Prostate gland (tissue), 2 donors: ENCODE measurements at regions not wholly inside any gene's neighbourhood (a gene's known extent, or its start where the extent isn't known, plus 50 kb on each side); places are given as distances from the start of the nearest gene placed in this dataset.

Experiments used
- POLR2A ChIP-seq: fragments of 450-650 bp; IDR thresholded peaks from one replicate; pipeline ENCODE4 v1.6.1; 2016; ENCODE audit warnings: antibody characterized with exemption, mild to moderate bottlenecking
- POLR2AphosphoS5 ChIP-seq: sonication (generic); formaldehyde crosslinking; IDR thresholded peaks from one replicate; pipeline ENCODE4 v1.6.1; 2017; ENCODE audit warnings: antibody characterized with exemption
- TF ChIP-seq, protein P1 (sequence below), 4 experiments: fragments of 200-600 bp in 2 of 4; fragments of 450-650 bp in 2 of 4; sonication (generic) in 2 of 4; IDR thresholded peaks; 1 replicate in 3 of 4; 2 replicates in 1 of 4; pipeline ENCODE4 v1.5.1; 2016 to 2019; ENCODE audit warnings: antibody characterized with exemption in 4 of 4, mild to moderate bottlenecking in 2 of 4, moderate library complexity in 2 of 4

DNA sequence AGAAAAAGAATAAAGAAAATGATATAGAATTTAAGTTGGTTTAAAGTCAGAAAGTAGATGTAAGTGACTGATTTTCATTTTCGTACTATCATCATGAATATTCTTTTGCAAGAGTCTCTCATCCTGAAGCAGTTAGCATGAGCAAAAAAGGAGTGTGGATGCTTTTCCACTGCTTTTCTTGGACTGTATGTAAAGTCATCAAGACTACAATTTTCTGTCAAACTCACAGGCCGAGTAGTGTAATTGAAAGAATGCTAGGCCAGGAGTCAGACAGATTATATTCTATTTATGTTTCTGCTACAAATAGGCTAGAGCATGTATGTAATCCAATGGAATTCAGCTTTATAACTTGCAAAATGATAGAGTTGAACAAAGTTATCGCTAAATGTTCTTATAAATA lies 197.1 kb upstream of the SPOCK3 start:
- TF ChIP-seq, protein P1, sequence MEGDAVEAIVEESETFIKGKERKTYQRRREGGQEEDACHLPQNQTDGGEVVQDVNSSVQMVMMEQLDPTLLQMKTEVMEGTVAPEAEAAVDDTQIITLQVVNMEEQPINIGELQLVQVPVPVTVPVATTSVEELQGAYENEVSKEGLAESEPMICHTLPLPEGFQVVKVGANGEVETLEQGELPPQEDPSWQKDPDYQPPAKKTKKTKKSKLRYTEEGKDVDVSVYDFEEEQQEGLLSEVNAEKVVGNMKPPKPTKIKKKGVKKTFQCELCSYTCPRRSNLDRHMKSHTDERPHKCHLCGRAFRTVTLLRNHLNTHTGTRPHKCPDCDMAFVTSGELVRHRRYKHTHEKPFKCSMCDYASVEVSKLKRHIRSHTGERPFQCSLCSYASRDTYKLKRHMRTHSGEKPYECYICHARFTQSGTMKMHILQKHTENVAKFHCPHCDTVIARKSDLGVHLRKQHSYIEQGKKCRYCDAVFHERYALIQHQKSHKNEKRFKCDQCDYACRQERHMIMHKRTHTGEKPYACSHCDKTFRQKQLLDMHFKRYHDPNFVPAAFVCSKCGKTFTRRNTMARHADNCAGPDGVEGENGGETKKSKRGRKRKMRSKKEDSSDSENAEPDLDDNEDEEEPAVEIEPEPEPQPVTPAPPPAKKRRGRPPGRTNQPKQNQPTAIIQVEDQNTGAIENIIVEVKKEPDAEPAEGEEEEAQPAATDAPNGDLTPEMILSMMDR (IDR thresholded peaks at IDR 0.05): no peak
- TF ChIP-seq POLR2A (no peak), POLR2AphosphoS5 (no peak)
